HG03039 (cell line): ENCODE measurements at regions not wholly inside any gene's neighbourhood (a gene's known extent, or its start where the extent isn't known, plus 50 kb on each side); places are given as distances from the start of the nearest gene placed in this dataset.
"Not testable (repeated sequence)": the region's sequence is repeated elsewhere in the genome, so short reads cannot be mapped to it uniquely, and the experiment has no call there.

Experiments
- ATAC-seq: cut with Tn5 transposase; IDR thresholded peaks from one replicate; pipeline ENCODE4 v1.9.1; 2021; ENCODE audit warnings: mild to moderate bottlenecking, moderate library complexity; ENCODE audit not compliant: unreplicated experiment

DNA sequence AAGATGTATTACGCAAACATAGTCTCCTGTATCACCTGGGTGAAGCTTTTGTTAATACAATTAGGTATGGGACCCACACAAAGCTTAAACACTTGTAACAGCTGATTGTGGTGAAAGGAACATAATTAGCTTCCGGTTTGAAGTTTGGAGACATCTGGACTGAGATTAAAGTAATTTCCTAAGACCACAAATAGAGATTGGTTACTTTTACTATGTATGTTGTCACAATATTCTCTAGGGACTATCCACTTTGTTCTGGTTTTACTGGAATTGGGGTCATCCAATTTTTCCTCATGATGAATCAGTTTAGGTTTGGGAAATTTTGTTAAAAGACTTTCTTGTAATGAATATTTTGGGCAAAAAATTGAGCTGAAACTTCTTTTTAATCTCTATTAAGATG, 71.8 kb upstream of the SAMSN1 start:
- no peak for ATAC-seq

DNA sequence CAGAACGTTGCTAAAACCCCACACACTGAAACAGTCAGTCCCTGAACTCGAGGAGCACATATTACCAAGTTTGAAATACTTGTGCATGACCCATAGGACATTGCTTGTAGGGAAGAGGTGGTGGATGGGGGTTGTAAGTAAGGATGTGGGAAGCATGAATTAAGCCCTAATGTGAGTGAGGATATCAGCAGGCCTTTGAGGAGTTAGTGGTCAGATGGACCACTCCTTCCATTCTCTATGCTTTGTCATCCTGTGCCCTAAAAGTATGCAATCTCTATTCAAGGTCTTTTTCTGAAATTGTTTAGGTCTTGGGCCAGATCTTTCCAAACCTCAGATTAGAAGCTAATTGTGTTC, 70.9 kb upstream of the SAMSN1 start:
- ATAC-seq = no peak

DNA sequence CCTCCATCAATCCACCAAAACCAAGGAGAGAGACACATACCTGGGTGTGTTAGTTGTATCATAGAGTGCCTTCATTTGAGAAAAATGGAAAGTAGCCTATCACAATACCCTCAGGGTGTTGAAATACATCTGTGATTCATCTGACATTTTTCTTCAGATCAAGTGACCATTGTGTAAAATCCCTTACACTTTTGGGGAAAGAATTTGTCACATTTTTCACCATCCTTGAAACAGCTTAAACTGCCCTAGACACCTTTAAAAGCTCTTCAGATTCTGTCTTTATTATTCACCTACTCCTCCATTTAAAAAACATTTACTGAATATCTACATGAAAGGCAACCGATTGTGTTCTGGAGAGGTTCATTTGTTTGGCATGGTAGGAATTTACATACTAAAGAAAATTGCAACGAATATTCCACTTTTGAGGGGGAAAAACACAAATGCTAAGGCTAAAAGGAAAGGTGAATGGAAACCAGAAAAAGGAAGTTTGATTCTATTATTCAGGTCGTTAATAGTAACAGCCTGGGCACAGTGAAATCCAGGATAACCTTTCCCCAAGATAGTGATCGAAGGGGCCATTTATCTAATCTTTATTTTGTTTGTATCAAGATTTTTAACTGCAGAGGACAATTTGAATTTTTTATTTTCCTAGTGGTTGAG, 70.4 kb upstream of the SAMSN1 start:
- no peak for ATAC-seq

DNA sequence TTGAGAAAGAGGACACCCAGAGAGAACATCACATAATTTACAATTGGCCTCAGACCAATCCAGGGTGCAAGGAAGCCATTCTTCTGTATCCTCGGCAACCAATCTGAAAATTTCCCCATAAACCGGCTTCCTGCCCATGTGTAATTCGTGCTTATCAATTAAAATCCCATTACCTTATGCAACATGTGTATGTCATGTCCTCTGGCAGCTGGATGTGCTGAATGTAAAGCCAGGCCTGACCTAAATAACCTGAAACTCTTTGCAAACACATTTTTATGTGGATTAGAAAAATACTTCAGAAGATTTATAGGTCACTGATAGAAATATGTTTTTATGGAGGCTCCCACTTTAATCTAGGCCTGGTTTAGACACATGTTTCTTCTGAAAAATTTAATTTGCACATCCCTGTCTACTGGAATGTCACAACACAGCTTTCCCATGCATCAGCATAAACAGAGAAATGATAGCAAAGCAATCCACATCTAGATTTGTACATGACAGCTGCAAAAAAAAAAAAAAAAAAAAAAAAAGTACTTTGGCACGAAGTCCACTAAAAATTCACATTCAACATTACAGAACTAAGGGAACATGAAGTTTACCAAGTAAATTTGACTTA, 69.4 kb upstream of the SAMSN1 start:
- no peak for ATAC-seq

DNA sequence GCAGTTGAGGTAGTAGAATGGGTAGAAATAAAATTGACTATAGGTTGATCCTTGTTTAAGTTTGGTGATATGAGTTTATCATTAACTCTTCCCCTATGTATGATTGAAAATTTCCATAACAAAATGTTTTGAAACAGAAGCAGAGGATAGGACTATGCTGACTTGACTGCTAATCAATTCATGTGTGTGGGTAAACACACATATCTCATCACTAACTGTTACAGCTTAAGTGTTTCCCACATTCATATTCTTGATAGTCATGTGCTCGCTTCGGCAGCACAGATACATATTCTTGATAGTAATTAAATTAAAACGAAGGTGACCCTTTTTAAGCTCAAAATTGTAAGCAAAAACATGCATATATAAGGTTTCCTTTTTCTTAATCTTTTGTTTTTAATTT, 68.2 kb upstream of the SAMSN1 start:
- ATAC-seq = no peak

DNA sequence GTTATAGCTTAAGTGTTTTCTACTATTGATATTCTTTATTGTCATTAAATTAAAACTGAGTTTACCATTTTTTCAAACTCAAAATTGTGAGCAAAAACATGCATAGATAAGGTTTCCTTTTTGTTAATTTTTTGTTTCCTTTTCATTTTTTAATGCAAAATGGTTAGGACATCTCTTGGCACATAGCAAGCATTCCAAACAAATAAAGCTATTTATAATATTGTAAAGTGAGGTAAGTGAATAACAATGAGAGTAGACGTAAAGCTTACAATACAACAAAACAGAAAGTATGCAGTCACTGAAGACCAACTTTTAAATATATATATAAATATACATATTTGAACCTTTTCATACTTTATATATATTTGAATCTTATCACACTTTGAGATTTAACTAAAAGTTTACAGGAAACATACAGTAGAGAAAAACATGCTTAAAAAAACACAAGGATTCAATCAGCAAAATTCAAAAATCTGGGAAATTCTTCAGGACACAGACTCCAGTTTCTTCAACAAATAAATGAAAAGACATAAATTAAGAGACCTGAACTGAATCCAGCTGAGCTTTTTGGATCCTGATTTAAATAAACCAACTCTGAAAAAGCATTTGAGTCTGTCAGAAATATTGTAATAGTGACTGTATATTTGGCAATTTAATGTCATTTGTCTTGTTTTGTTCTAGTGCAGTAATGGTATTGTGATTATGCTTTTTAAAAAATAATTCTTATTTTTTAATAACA, 67.5 kb upstream of the SAMSN1 start:
- ATAC-seq = no peak

DNA sequence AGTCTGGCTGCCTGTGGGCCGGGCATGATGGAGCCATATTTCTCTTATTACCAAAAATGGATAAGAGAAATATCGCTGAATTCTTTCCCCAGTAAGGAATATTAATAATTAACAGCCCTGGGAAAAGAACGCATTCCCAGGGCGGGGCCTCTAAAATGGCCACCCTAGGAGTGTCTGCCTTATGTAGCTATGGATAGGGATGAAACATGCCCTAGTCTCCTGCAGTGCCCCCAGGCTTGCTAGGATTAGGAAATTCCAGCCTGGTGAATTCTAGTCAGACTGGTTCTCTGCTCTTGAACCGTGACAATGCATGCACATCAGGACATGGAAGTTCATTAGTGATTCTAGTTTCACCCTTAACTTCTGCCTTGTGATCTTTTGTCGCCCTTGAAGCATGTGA, 64.0 kb upstream of the SAMSN1 start:
- ATAC-seq = not testable (repeated sequence)

DNA sequence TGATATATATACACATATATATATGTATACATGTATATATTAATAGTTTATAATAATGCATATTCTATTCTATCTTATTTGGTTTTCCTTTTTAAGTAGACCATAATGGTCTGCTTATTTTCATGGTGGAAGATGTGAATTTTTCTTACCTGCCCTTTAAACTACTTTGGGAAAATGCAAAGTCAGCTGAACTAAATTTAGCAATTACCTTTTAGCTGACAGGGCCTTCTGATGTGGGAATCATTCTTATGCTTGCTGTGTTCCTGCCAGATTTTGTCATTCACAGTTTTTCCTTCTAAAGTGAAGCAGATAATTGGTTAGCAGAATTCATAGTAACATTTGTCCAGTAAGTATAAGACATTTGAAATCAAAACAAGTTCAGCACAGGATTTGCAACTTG, 63.2 kb upstream of the SAMSN1 start:
- no peak for ATAC-seq

DNA sequence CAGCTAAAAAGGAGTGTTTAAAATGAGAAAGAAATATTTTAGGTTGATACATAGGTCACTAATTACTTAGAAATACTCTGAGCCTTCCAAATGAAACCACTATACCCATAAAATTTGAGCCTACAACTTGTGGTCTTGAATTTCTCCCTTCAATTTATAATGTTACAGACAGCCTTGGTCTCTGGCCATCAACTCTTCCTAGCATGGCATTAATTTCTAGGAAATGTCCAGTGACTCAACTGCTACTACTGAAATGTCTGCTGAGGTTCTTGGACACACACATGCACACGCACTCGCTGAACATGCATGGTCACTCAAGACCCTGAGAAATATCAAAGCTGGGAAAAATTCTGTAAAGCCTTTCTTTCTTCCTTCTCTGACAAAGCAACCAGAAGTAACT, 61.1 kb upstream of the SAMSN1 start:
- ATAC-seq = no peak

DNA sequence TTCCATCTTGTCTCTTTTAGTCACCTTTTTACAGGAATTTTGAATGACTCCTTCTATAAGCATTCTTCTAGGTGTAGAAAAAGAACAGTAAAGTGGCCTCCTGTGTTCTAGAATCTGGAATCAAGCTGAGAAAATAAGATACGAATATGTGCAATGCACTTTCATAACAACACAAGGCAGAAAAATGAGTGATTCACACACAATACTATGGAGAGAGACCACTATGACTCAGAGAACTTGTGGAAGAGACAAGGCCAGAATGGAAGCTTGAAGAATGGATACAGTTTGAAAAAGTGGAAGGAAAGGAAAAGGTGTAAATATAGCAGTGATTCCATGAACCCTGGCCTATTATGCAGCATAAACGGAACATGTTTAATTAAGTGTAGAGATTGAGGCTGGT, 57.1 kb upstream of the SAMSN1 start:
- ATAC-seq = no peak

DNA sequence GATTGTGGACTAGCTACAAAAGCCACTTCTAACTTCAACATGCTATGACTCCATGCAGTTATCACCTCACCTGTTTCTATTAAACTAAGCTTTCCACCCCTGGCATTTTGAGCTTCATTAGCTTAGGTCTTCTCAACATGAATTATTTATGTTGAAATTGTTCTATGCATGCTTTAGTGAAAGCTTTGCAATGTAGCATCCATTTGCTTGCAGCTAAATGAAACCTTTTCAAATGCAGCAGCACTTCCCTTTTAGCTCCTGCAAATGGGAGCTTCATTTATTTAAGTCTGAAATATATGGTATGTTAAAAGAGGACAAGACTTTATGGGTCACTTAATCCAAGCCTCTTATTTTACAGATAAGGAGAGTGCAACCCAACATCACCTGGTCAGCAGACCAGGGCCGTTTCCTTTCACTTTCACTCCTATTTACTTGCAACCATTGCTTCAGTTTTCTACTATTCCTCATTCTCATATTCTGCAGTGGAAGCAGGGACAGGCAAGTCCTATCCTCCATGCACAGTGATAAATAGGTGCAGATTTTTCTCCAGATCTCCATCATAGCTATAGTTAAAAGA, 56.4 kb upstream of the SAMSN1 start:
- ATAC-seq = peak; percentile 70

DNA sequence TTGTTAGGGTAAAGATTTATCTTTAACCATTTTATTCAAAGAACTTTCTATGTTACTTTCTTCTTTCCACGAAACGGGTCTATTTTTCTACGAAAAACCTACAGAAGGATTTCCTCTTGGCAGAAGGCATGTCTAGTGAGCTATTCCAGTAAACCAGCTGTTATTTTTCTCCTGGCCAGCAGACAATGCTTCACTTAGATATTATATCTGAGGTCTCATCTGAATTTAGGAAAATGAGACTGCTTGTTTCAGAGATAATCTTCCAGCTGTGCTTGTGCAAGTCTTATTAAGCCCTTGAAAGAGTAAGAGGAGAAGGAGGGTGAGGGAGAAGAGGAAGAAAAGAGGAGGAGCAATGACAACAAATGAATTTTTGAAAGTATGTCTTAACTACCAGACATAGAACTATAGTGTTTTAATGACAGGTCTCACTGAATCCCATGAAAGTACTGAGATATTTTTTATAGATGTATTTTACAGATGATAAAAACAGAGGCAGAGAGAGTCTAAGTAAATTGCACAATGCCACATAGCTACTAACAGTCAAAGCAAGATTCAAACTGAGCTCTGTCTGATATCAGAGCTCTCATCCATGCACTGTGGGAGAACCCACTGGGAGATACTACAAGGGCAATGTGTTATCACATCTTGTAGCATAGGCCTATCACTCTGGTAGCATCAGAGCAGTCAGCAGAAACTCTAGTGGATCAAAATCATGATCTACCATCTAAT, 54.6 kb upstream of the SAMSN1 start:
- ATAC-seq = no peak

DNA sequence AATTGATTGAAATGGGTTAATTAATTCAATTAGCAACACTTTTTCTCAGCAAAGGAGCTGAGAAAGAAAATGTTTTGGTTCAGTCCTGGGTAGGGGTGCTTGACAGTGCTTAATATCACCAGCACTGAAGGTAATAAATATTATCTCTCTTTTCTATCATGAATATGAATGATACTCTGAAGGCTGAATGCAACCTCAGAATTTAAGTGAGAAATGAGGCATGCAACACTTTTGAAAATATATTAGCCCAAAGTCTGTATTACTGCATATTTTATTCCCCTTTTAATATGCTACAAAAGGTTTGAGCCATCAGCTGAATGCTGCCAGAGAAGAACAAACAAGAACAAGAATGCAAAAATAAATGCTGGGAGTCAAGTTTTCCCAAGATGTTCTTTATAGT, 52.0 kb upstream of the SAMSN1 start:
- no peak for ATAC-seq
